HG02588 (cell line): ENCODE measurements at regions not wholly inside any gene's neighbourhood (a gene's known extent, or its start where the extent isn't known, plus 50 kb on each side); places are given as distances from the start of the nearest gene placed in this dataset.
"Not testable (repeated sequence)": the region's sequence is repeated elsewhere in the genome, so short reads cannot be mapped to it uniquely, and the experiment has no call there.

Experiments
- ATAC-seq: cut with Tn5 transposase; IDR thresholded peaks from one replicate; pipeline ENCODE4 v1.9.1; 2021; ENCODE audit warnings: mild to moderate bottlenecking, moderate library complexity; ENCODE audit not compliant: unreplicated experiment

GRCh38 chr3:187795207-187795960, 50.1 kb upstream of the BCL6 start:
- no peak for ATAC-seq

GRCh38 chr3:187798126-187798525, 52.9 kb upstream of the BCL6 start:
- ATAC-seq: no peak

GRCh38 chr3:187798531-187799530, 53.6 kb upstream of the BCL6 start:
- no peak for ATAC-seq

GRCh38 chr3:187799942-187800641, 54.8 kb upstream of the BCL6 start:
- ATAC-seq: no peak

GRCh38 chr3:187801152-187801551, 55.9 kb upstream of the BCL6 start:
- ATAC-seq: no peak

GRCh38 chr3:187802203-187802927, 57.1 kb upstream of the BCL6 start:
- no peak for ATAC-seq

- ATAC-seq: peak; percentile 91
Measured at GRCh38 chr3:187802928-187803259, 57.6 kb upstream of the BCL6 start.

- no peak for ATAC-seq
Measured at GRCh38 chr3:187804120-187804744, 59.0 kb upstream of the BCL6 start.

- no peak for ATAC-seq
Measured at GRCh38 chr3:187804745-187805121, 59.5 kb upstream of the BCL6 start.

- ATAC-seq: no peak
Measured at GRCh38 chr3:187805774-187806173, 60.5 kb upstream of the BCL6 start.

- no peak for ATAC-seq
Measured at GRCh38 chr3:187807086-187807862, 62.0 kb upstream of the BCL6 start.

GRCh38 chr3:187808527-187808895, 63.2 kb upstream of the BCL6 start:
- no peak for ATAC-seq

GRCh38 chr3:187809612-187809991, 64.3 kb upstream of the BCL6 start:
- no peak for ATAC-seq

- no peak for ATAC-seq
Measured at GRCh38 chr3:187810021-187810446, 64.8 kb upstream of the BCL6 start.

- ATAC-seq: no peak
Measured at GRCh38 chr3:187811585-187812250, 66.5 kb upstream of the BCL6 start.

- ATAC-seq: no peak
Measured at GRCh38 chr3:187812496-187812895, 67.2 kb upstream of the BCL6 start.

GRCh38 chr3:187813198-187813597, 67.9 kb upstream of the BCL6 start:
- ATAC-seq: no peak

GRCh38 chr3:187817766-187818165, 72.5 kb upstream of the BCL6 start:
- ATAC-seq: not testable (repeated sequence)
